IPS-20b (cell line): ENCODE measurements at regions not wholly inside any gene's neighbourhood (a gene's known extent, or its start where the extent isn't known, plus 50 kb on each side); places are given as distances from the start of the nearest gene placed in this dataset.
"Not testable (repeated sequence)": the region's sequence is repeated elsewhere in the genome, so short reads cannot be mapped to it uniquely, and the experiment has no call there.

Experiments
- H3K27ac ChIP-seq: one replicate; pipeline ENCODE4 v1.5.1; 2013; ENCODE audit warnings: low read length
- H3K27me3 ChIP-seq: 2 replicates; pipeline ENCODE4 v1.6.1; 2013; ENCODE audit warnings: mild to moderate bottlenecking, low read length, inconsistent platforms; ENCODE audit not compliant: insufficient read depth
- H3K36me3 ChIP-seq: 2 replicates; pipeline ENCODE4 v1.6.1; 2013; ENCODE audit warnings: low read depth, mild to moderate bottlenecking, inconsistent platforms, low read length, moderate library complexity; ENCODE audit not compliant: insufficient read depth
- H3K4me1 ChIP-seq: 2 replicates; pipeline ENCODE4 v1.6.1; 2013; ENCODE audit warnings: mild to moderate bottlenecking, control low read depth, inconsistent platforms, low read length, moderate library complexity; ENCODE audit not compliant: insufficient read depth
- H3K4me3 ChIP-seq: 2 replicates; pipeline ENCODE4 v1.5.1; 2013; ENCODE audit warnings: mild to moderate bottlenecking, low read length, inconsistent platforms
- H3K9ac ChIP-seq: 2 replicates; pipeline ENCODE4 v1.6.1; 2013; ENCODE audit warnings: low read depth, mild to moderate bottlenecking, inconsistent platforms, low read length, moderate library complexity
- H3K9me3 ChIP-seq: 2 replicates; pipeline ENCODE4 v1.6.1; 2013; ENCODE audit warnings: mild to moderate bottlenecking, low read depth, low read length, inconsistent platforms; ENCODE audit not compliant: insufficient read depth

DNA sequence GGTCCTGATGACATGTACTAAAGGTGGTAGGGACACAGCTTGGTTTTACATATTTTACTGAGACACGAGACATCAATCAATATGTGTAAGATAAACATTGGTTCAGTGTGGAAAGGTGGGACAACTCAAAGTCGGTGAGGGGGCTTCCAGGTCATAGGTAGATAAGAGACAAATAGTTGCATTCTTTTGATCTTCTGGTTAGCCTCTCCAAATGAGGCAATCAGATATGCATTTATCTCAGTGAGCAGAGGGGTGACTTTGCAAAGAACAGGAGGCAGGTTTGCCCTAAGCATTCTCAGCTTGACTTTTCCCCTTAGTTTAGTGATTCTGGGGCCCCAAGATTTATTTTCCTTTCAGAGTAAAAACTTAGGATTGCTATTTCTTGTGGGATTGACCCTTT is 706.9 kb downstream of the GLUD2 start:
- no peaks in the 10 kb centered on the region for H3K36me3 ChIP-seq
- no peaks in the 10 kb centered on the region for H3K9me3 ChIP-seq
- no peak overlapping the region for H3K4me3 ChIP-seq
- H3K9ac ChIP-seq, result no peak overlapping the region
- no peaks in the 10 kb centered on the region for H3K4me1 ChIP-seq
- H3K27me3 ChIP-seq, result no peaks in the 10 kb centered on the region
- H3K27ac ChIP-seq, result no peak overlapping the region

DNA sequence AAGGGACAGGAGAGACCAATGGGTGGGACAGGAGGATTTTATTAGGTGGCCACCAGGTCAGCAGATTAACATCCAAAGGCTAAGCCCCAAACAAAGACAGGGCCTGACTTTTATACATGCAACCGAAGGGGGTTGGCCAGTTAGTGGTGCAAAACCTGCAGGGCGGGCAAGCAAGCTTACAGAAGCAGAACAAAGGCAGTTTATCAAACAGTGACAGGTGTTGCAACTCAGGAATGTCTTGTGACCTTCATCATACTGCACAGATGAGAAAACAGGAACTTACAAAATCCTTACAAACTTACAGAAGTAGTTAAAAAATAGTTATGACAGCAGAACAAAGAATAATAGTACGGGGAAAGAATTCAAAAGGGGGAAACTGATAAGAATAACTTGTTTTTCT is 708.1 kb downstream of the GLUD2 start:
- H3K27ac ChIP-seq, result no peak overlapping the region
- H3K9me3 ChIP-seq, result no peaks in the 10 kb centered on the region
- no peaks in the 10 kb centered on the region for H3K4me1 ChIP-seq
- no peaks in the 10 kb centered on the region for H3K27me3 ChIP-seq
- H3K9ac ChIP-seq, result no peak overlapping the region
- no peaks in the 10 kb centered on the region for H3K36me3 ChIP-seq
- H3K4me3 ChIP-seq, result no peak overlapping the region

DNA sequence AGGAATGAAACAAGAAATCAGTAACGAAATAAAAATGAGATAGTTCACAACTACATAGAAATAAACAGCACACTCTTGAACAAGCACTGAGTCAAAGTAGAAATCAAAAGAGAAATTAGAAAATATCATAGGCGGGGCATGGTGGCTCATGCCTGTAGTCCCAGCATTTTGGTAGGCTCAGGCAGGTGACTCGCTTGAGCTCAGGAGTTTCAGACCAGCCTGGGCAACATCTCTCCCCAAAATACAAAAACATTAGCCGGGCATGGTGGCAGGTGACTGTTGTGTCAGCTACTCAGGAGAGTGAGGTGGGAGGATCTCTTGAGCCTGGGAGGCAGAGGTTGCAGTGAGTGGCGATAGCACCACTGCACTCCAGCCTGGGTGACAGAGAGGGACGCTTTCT is 714.4 kb downstream of the GLUD2 start:
- H3K4me1 ChIP-seq, result no peaks in the 10 kb centered on the region
- H3K4me3 ChIP-seq, result no peak overlapping the region
- no peaks in the 10 kb centered on the region for H3K27me3 ChIP-seq
- H3K27ac ChIP-seq, result no peak overlapping the region
- no peaks in the 10 kb centered on the region for H3K36me3 ChIP-seq
- H3K9me3 ChIP-seq, result no peaks in the 10 kb centered on the region
- H3K9ac ChIP-seq, result no peak overlapping the region

DNA sequence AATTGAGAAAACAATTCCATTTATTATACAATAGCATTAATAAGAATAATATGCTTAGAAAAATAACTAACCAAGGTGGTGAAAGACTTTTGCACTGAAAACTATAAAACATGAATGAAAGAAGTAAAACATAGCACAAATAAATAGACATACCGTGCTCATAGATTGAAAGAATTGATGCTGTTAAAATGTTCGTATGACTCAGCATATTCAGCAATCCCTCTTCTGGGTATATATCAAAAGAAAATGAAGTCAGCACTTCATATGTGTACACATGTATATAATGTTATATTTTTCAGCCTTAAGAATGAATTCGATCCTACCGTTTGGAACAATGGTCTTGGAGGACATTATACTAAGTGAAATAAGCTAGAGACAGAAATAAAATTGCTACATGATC is 716.3 kb downstream of the GLUD2 start:
- H3K4me3 ChIP-seq, result no peak overlapping the region
- H3K9ac ChIP-seq, result no peak overlapping the region
- H3K27ac ChIP-seq, result no peak overlapping the region

DNA sequence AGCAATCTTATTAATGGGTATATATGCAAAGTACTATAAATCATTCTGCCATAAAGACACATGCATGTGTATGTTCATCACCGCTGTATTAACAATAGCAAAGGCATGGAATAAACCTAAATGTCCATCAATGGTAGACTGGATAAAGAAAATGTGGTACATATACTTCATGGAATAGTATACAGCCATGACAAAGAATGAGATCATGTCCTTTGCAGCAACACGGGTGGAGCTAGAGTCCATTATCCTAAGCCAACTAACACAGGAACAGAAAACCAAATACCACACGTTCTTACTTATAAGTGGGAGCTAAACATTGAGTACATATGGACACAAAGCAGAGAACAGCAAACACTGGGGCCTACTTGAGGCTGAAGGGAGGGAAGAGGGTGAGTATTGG is 720.8 kb downstream of the GLUD2 start:
- not testable (repeated sequence) for H3K27ac ChIP-seq, H3K36me3 ChIP-seq, H3K4me1 ChIP-seq, H3K4me3 ChIP-seq, H3K27me3 ChIP-seq, H3K9ac ChIP-seq, H3K9me3 ChIP-seq

More for the DNA sequence above, 716.3 kb downstream of the GLUD2 start:
- Histone ChIP-seq H3K9me3 (no peaks in the 10 kb centered on the region), H3K4me1 (no peaks in the 10 kb centered on the region), H3K27me3 (no peaks in the 10 kb centered on the region), H3K36me3 (no peaks in the 10 kb centered on the region)

DNA sequence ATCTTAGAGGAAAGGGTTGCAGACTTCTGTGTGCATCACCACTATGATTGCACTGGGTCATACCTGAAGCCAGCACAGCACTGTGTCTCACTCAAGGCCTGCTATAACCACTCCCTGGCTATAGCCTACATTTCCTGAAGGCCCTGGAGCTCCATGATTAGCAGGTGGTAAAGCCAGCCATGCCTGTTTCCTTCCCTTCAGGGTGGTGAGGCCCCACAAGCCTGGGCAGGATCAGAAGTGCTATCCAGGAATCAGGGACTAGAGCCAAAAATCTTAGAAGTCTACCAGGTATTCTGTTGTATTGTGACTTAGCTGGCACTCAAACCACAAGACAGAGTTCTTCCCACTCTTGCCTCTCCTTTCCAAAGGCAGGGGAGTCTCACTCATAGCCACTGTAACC is 734.6 kb downstream of the GLUD2 start:
- Histone ChIP-seq H3K27me3 (no peaks in the 10 kb centered on the region), H3K9ac (no peak overlapping the region), H3K27ac (no peak overlapping the region), H3K4me3 (no peak overlapping the region), H3K4me1 (no peaks in the 10 kb centered on the region), H3K36me3 (no peaks in the 10 kb centered on the region), H3K9me3 (no peaks in the 10 kb centered on the region)

DNA sequence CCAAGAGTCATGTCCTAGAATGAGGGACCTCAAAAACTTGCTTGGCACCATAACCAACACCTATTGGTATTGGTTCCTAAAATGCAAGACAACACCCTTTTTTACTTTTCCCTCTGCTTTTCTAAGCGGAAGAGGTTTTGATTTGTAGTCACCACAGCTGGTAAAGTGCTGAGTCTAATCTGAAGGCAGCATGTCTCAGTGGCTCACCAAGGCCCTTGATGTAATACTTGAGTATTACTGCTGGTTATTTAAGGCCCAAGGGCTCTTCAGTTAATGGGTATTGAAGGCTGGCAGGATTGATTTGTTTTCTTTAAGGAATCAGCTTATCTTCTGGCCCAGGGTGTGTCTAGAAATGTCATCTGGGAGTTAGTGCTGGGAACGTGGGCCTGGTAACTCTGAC is 735.1 kb downstream of the GLUD2 start:
- Histone ChIP-seq H3K36me3 (no peaks in the 10 kb centered on the region), H3K9me3 (no peaks in the 10 kb centered on the region), H3K4me1 (no peaks in the 10 kb centered on the region), H3K27me3 (no peaks in the 10 kb centered on the region), H3K9ac (no peak overlapping the region), H3K27ac (no peak overlapping the region), H3K4me3 (no peak overlapping the region)

DNA sequence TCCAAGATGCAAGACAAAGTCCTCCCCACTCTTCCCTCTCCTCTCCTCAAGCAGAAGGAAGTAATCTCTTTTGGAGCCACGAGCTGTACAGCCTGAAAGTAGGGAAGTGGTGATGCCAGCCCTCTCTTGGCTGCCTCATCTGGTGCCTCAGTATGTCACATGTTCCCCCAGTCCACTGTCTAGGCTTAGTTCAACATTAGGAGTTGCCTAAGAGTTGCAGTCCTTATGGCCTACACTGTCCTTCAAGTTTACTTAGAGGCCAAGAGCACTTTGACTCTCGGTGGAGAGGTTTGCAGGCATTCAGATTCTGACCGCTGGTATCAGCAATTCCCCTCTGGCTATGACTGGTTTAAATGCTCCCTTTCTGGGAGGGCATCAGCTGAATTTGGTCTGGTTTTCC is 735.6 kb downstream of the GLUD2 start:
- Histone ChIP-seq H3K4me1 (no peaks in the 10 kb centered on the region), H3K27me3 (no peaks in the 10 kb centered on the region), H3K36me3 (no peaks in the 10 kb centered on the region), H3K4me3 (no peak overlapping the region), H3K9ac (no peak overlapping the region), H3K27ac (no peak overlapping the region), H3K9me3 (no peaks in the 10 kb centered on the region)

DNA sequence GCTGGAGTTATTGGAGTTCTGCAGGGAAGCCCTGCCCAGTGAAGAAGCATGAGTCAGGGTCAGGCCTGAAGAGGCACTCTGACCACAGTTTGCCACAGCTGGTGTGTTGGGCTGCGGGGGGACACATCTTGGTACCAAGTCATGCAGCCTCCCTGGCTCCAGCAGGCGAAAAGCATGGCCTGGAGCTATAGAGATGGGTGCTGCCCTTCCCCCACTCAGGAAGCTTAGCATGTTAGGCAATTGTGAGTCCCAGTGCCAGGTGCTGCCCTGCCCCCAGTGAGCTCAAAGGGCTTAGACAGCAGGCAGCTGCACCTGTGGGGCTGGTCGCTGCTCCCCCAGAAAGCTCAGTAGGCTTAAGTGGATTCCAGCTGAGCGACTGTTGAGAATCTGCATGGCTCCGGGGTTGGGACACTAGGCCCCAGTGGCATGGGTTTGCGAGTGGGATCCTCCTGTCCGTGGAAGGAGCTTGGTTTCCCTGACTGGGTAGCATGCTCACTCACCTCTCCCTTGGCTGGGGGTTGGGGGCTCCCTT is 755.5 kb downstream of the GLUD2 start:
- no peaks in the 10 kb centered on the region for H3K4me1 ChIP-seq
- H3K27ac ChIP-seq, result no peak overlapping the region
- H3K4me3 ChIP-seq, result no peak overlapping the region
- H3K27me3 ChIP-seq, result no peaks in the 10 kb centered on the region
- H3K36me3 ChIP-seq, result no peaks in the 10 kb centered on the region
- no peaks in the 10 kb centered on the region for H3K9me3 ChIP-seq
- no peak overlapping the region for H3K9ac ChIP-seq

DNA sequence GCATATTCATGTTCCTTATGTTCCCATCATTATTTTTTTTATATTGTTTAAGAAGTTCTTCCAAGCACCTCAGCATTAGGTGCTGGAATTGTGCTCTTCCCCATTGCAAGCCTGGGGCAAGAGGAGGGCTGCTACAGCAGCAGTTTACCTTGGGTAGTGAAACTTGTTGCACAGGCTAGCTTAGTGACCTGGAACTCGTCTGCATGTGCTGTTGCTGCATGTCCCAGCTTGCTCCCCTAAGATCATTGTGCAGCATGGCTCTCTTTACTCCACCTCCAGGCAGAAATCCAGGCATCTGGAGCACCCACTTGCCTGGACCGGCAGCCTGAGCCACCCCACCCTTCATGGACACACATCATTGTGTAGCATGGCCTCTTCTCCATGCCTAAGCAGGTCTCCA is 776.0 kb downstream of the GLUD2 start:
- Histone ChIP-seq H3K27ac (no peak overlapping the region), H3K9me3 (no peaks in the 10 kb centered on the region), H3K4me3 (no peak overlapping the region), H3K4me1 (no peaks in the 10 kb centered on the region), H3K9ac (no peak overlapping the region), H3K36me3 (no peaks in the 10 kb centered on the region), H3K27me3 (no peaks in the 10 kb centered on the region)

DNA sequence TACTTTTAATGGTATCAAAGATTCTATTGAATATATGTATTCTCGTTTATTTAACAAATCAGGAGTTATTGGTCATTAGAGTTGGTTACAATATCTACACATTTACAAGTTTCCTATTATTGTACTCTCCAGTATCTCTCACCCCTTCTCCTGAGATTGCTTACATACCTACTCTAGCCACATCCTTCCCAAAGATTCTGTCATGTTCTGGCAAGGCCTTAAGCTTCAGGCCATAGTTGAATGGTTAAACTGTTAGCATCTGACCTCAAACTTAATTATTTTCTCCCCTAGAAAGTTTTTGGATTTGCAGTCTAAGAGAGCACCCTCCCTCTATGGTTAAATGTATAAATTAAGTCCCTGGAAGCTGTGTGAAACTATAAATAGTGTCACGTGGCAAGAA is 784.2 kb downstream of the GLUD2 start:
- H3K4me1 ChIP-seq, result no peaks in the 10 kb centered on the region
- H3K4me3 ChIP-seq, result no peak overlapping the region
- no peaks in the 10 kb centered on the region for H3K27me3 ChIP-seq
- no peak overlapping the region for H3K27ac ChIP-seq
- H3K9me3 ChIP-seq, result no peaks in the 10 kb centered on the region
- no peak overlapping the region for H3K9ac ChIP-seq
- H3K36me3 ChIP-seq, result no peaks in the 10 kb centered on the region

DNA sequence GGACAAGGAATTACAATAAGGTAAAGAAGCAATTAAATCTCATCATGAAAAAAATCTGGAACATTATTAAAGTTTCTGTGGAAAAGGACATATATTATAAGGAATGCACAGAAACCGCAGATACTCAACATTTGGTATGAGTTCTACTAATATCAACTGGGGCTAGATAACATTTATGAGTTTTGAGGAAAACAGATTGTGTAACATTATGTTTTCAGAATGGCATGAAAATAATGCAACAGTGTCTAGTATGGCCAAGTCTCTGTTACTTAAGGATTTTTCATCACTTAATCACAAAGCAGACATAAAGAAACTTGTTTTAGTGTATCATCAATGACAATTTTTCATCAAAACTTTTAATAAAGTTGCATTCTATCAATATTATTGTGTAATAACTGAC is 785.0 kb downstream of the GLUD2 start:
- Histone ChIP-seq H3K27me3 (no peaks in the 10 kb centered on the region), H3K9me3 (no peaks in the 10 kb centered on the region), H3K4me1 (no peaks in the 10 kb centered on the region), H3K4me3 (no peak overlapping the region), H3K27ac (no peak overlapping the region), H3K36me3 (no peaks in the 10 kb centered on the region), H3K9ac (no peak overlapping the region)

DNA sequence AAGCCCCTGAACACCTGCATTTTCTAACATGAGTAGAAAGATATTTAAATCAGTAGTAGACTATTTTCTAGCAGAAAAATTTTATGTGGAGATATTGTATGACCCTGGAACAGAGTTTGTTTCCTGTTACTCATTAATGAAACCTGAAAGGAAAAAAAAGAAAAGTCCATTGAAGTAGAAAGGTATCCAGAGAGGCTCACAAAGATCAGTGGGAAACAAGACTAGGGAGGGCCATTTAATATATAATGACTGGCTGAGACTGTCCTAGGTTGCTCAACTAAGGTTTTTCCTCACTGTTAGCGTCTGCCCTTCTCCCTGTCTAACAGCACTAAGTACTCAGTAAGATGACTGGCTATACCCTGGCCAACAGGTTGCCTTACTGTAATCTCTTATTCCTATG is 788.6 kb downstream of the GLUD2 start:
- Histone ChIP-seq H3K9me3 (no peaks in the 10 kb centered on the region), H3K27ac (no peak overlapping the region), H3K27me3 (no peaks in the 10 kb centered on the region), H3K4me3 (no peak overlapping the region), H3K4me1 (no peaks in the 10 kb centered on the region), H3K36me3 (no peaks in the 10 kb centered on the region), H3K9ac (no peak overlapping the region)
